ENCODE measurements at regions not wholly inside any gene's neighbourhood (a gene's known extent, or its start where the extent isn't known, plus 50 kb on each side); places are given as distances from the start of the nearest gene placed in this dataset.

- no peak for TF ChIP-seq JUND (IDR thresholded peaks at IDR 0.05; ENCODE audit: low read depth)
- no peak for DNase-seq (ENCODE audit: low read depth in 1 of 2, low spot score in 1 of 2)
- in situ Hi-C loops (cut with HindIII; ENCODE audit: low pct_unique_long_range_greater_than_20kb, low sequenced_read_pairs), result no loop called here
Measured at GRCh38 chr5:18057725-18058124, 423.5 kb downstream of the TAF11L14 start.

- no peak for DNase-seq (ENCODE audit: low read depth in 1 of 2, low spot score in 1 of 2)
- in situ Hi-C loops (cut with HindIII; ENCODE audit: low pct_unique_long_range_greater_than_20kb, low sequenced_read_pairs), result no loop called here
- no peak for TF ChIP-seq JUND (IDR thresholded peaks at IDR 0.05; ENCODE audit: low read depth)
Measured at GRCh38 chr5:18067615-18068014, 433.4 kb downstream of the TAF11L14 start.

GRCh38 chr5:18068826-18069225 is 434.6 kb downstream of the TAF11L14 start:
- in situ Hi-C loops (cut with HindIII; ENCODE audit: low pct_unique_long_range_greater_than_20kb, low sequenced_read_pairs), result no loop called here
- no peak for TF ChIP-seq JUND (IDR thresholded peaks at IDR 0.05; ENCODE audit: low read depth)
- no peak for DNase-seq (ENCODE audit: low read depth in 1 of 2, low spot score in 1 of 2)

- no peak for TF ChIP-seq JUND (IDR thresholded peaks at IDR 0.05; ENCODE audit: low read depth)
- DNase-seq (ENCODE audit: low read depth in 1 of 2, low spot score in 1 of 2), result no peak
- in situ Hi-C loops (cut with HindIII; ENCODE audit: low pct_unique_long_range_greater_than_20kb, low sequenced_read_pairs), result no loop called here
Measured at GRCh38 chr5:18069790-18070189, 435.5 kb downstream of the TAF11L14 start.

- no peak for DNase-seq (ENCODE audit: low read depth in 1 of 2, low spot score in 1 of 2)
- in situ Hi-C loops (cut with HindIII; ENCODE audit: low pct_unique_long_range_greater_than_20kb, low sequenced_read_pairs), result no loop called here
- no peak for TF ChIP-seq JUND (IDR thresholded peaks at IDR 0.05; ENCODE audit: low read depth)
Measured at GRCh38 chr5:18072600-18072999, 438.3 kb downstream of the TAF11L14 start.

- no peak for DNase-seq (ENCODE audit: low read depth in 1 of 2, low spot score in 1 of 2)
- no peak for TF ChIP-seq JUND (IDR thresholded peaks at IDR 0.05; ENCODE audit: low read depth)
- in situ Hi-C loops (cut with HindIII; ENCODE audit: low pct_unique_long_range_greater_than_20kb, low sequenced_read_pairs), result no loop called here
Measured at GRCh38 chr5:18074961-18075360, 440.7 kb downstream of the TAF11L14 start.

GRCh38 chr5:18078157-18078556 is 443.9 kb downstream of the TAF11L14 start:
- in situ Hi-C loops (cut with HindIII; ENCODE audit: low pct_unique_long_range_greater_than_20kb, low sequenced_read_pairs), result no loop called here
- DNase-seq (ENCODE audit: low read depth in 1 of 2, low spot score in 1 of 2), result no peak
- no peak for TF ChIP-seq JUND (IDR thresholded peaks at IDR 0.05; ENCODE audit: low read depth)

- DNase-seq (ENCODE audit: low read depth in 1 of 2, low spot score in 1 of 2), result no peak
- in situ Hi-C loops (cut with HindIII; ENCODE audit: low pct_unique_long_range_greater_than_20kb, low sequenced_read_pairs), result no loop called here
- TF ChIP-seq JUND (IDR thresholded peaks at IDR 0.05; ENCODE audit: low read depth), result no peak
Measured at GRCh38 chr5:18079831-18080230, 445.6 kb downstream of the TAF11L14 start.

- in situ Hi-C loops (cut with HindIII; ENCODE audit: low pct_unique_long_range_greater_than_20kb, low sequenced_read_pairs), result no loop called here
- peak in 1 of 2 experiments; percentile 16 for DNase-seq (ENCODE audit: low read depth in 1 of 2, low spot score in 1 of 2)
- TF ChIP-seq JUND (IDR thresholded peaks at IDR 0.05; ENCODE audit: low read depth), result no peak
Measured at GRCh38 chr5:18088020-18088579, 453.8 kb downstream of the TAF11L14 start.

GRCh38 chr5:18090177-18090576 is 455.9 kb downstream of the TAF11L14 start:
- no peak for TF ChIP-seq JUND (IDR thresholded peaks at IDR 0.05; ENCODE audit: low read depth)
- DNase-seq (ENCODE audit: low read depth in 1 of 2, low spot score in 1 of 2), result no peak
- in situ Hi-C loops (cut with HindIII; ENCODE audit: low pct_unique_long_range_greater_than_20kb, low sequenced_read_pairs), result no loop called here

GRCh38 chr5:18091142-18091541 is 456.9 kb downstream of the TAF11L14 start:
- DNase-seq (ENCODE audit: low read depth in 1 of 2, low spot score in 1 of 2), result no peak
- in situ Hi-C loops (cut with HindIII; ENCODE audit: low pct_unique_long_range_greater_than_20kb, low sequenced_read_pairs), result no loop called here

GRCh38 chr5:18091758-18092157 is 457.5 kb downstream of the TAF11L14 start:
- DNase-seq (ENCODE audit: low read depth in 1 of 2, low spot score in 1 of 2), result no peak
- in situ Hi-C loops (cut with HindIII; ENCODE audit: low pct_unique_long_range_greater_than_20kb, low sequenced_read_pairs), result no loop called here
- no peak for TF ChIP-seq JUND (IDR thresholded peaks at IDR 0.05; ENCODE audit: low read depth)

More at GRCh38 chr5:18091142-18091541, 456.9 kb downstream of the TAF11L14 start:
- no peak for TF ChIP-seq JUND (IDR thresholded peaks at IDR 0.05; ENCODE audit: low read depth)

- in situ Hi-C loops (cut with HindIII; ENCODE audit: low pct_unique_long_range_greater_than_20kb, low sequenced_read_pairs), result no loop called here
- no peak for TF ChIP-seq JUND (IDR thresholded peaks at IDR 0.05; ENCODE audit: low read depth)
- DNase-seq (ENCODE audit: low read depth in 1 of 2, low spot score in 1 of 2), result no peak
Measured at GRCh38 chr5:18095061-18095460, 460.8 kb downstream of the TAF11L14 start.

GRCh38 chr5:18097817-18098216 is 463.6 kb downstream of the TAF11L14 start:
- in situ Hi-C loops (cut with HindIII; ENCODE audit: low pct_unique_long_range_greater_than_20kb, low sequenced_read_pairs), result no loop called here
- no peak for DNase-seq (ENCODE audit: low read depth in 1 of 2, low spot score in 1 of 2)
- no peak for TF ChIP-seq JUND (IDR thresholded peaks at IDR 0.05; ENCODE audit: low read depth)

Data from T47D (cell line).